ENCODE measurements at regions not wholly inside any gene's neighbourhood (a gene's known extent, or its start where the extent isn't known, plus 50 kb on each side); places are given as distances from the start of the nearest gene placed in this dataset.

DNA sequence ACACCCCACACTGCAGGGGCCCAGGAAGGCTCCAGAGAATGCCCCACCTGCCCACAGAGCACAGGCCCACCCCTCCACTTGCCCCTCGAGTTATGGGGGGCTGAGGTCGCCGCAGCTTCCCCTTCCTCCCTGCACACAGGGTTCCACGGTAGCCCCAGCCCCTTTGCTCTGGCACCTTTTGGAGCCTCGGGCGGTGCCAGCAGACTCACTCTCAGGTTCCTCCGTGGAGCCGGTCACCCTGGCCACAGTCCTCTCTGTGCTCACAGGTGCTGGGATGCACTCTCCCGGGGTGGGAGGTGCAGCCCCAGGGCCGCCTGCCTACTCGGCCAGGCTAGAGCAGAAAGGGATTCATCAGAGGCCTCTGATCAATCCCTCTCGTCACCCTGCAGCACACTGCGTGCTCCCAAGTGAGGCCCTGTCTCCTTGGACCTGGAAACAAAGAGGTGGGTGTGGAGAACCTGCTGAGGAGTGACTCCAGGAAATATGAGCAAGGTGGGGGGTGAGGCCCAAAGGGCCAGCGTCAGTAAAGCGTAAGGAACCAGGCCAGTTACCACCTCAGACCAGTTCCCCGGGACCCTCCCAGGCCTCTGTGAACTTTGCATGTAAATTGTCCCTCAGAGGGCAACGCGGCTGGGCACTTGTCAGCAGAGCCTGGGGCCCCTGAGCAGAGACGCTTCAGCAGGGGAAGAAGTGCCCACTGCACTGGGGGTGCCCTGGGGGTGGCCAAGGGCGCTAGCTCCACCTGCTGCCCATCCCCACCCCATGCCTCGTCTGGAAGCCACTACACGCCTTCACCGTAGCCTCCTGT, 167.8 kb downstream of the OLFM1 start:
- Mint-ChIP-seq H3K4me1 (ENCODE audit: low read depth) (peaks cover 4% of the 10 kb centered on the region), H3K27ac (ENCODE audit: unreplicated experiment) (no peak overlapping the region), H3K9me3 (ENCODE audit: low read depth) (no peaks in the 10 kb centered on the region), H3K4me3 (ENCODE audit: unreplicated experiment) (no peak overlapping the region), H3K27me3 (ENCODE audit: low read depth) (peaks cover 11% of the 10 kb centered on the region), H3K36me3 (ENCODE audit: low read depth) (no peaks in the 10 kb centered on the region)
- TF ChIP-seq, protein P1, sequence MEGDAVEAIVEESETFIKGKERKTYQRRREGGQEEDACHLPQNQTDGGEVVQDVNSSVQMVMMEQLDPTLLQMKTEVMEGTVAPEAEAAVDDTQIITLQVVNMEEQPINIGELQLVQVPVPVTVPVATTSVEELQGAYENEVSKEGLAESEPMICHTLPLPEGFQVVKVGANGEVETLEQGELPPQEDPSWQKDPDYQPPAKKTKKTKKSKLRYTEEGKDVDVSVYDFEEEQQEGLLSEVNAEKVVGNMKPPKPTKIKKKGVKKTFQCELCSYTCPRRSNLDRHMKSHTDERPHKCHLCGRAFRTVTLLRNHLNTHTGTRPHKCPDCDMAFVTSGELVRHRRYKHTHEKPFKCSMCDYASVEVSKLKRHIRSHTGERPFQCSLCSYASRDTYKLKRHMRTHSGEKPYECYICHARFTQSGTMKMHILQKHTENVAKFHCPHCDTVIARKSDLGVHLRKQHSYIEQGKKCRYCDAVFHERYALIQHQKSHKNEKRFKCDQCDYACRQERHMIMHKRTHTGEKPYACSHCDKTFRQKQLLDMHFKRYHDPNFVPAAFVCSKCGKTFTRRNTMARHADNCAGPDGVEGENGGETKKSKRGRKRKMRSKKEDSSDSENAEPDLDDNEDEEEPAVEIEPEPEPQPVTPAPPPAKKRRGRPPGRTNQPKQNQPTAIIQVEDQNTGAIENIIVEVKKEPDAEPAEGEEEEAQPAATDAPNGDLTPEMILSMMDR (IDR thresholded peaks at IDR 0.05) = no peak
- DNase-seq (ENCODE audit: low spot score) = peak; percentile 81

DNA sequence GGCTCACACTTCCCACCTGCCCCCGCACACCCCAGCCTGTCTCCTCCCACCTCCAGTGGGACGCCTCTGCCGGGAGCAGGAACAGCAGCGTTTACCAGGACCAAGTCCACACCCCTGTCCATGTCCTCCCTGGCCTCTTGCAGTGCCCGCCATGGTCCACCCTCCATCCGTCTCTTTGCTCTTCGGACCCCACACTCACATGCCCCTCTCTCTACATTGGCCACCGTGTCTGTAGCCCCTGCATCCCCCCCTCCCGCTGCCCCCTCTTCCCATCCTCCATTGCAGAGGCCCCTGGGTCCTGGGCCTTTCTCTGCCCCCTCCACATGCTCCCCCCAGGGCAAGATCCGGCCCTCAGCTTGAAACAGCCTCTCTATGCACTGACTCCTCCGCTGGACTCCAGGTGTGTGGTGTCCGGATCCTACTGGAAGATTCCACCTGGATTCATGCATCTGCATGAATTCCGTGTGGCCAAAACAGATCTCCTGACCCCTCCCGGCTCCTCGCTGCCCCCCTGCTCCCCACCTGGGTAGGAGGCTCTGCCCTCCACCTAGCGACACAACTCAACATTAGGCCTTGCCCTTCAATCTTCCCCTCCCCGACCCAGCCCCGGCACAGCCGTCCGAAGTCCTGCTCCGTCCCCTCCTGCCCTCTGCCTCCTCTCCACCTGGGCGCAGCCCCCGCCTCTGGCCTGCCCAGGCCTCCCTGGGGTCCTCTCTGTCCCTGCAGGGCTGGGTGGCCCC, 168.5 kb downstream of the OLFM1 start:
- peaks cover 4% of the 10 kb centered on the region for H3K4me1 Mint-ChIP-seq (ENCODE audit: low read depth)
- H3K36me3 Mint-ChIP-seq (ENCODE audit: low read depth) = no peaks in the 10 kb centered on the region
- no peaks in the 10 kb centered on the region for H3K9me3 Mint-ChIP-seq (ENCODE audit: low read depth)

DNA sequence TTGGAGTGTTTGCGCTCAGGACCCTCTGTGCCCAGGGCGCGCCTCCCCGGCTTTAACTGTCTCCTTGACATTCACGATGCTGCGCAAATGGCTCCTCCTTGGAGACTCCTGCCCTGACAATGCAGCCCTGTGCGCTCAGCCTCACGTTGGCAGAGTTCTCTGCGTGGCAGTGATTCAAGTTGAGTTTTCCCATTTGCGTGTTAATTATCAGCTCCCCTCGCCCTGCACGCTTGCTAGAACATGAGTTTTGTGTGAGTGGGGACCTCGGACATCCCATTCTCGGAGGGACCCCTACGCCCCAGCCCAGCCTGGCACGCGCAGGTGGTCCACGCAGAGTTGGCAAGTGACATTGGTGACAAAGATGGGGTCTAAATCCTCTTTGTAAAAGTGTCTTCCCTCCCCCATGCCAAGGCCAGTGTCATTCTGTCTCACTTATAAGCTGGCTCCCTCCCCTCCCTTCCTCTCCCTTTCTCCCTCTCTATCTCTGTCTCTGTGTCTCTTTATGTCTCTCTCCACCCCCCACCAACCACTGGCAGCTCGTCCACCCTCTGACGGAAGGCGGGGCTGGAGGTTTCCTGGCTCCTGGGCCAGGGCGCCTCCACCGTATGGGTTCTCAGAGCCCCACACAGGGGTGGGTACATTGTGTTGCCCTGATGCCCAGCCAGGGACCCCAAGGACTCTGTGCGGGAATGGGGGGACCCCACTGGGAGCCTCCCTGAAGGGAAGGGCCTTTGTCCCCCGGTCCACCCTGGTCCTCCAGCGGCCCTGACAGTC, 169.3 kb downstream of the OLFM1 start:
- no peaks in the 10 kb centered on the region for H3K9me3 Mint-ChIP-seq (ENCODE audit: low read depth)
- H3K27ac Mint-ChIP-seq (ENCODE audit: unreplicated experiment) = no peak overlapping the region
- no peaks in the 10 kb centered on the region for H3K36me3 Mint-ChIP-seq (ENCODE audit: low read depth)
- H3K4me3 Mint-ChIP-seq (ENCODE audit: unreplicated experiment) = no peak overlapping the region
- peak; percentile 70 for DNase-seq (ENCODE audit: low spot score)
- TF ChIP-seq, protein P1 (IDR thresholded peaks at IDR 0.05) = no peak
- peaks cover 14% of the 10 kb centered on the region for H3K27me3 Mint-ChIP-seq (ENCODE audit: low read depth)
- peaks cover 4% of the 10 kb centered on the region for H3K4me1 Mint-ChIP-seq (ENCODE audit: low read depth)

More for the DNA sequence above, 168.5 kb downstream of the OLFM1 start:
- Mint-ChIP-seq H3K4me3 (ENCODE audit: unreplicated experiment) (no peak overlapping the region), H3K27me3 (ENCODE audit: low read depth) (peaks cover 14% of the 10 kb centered on the region), H3K27ac (ENCODE audit: unreplicated experiment) (no peak overlapping the region)
- TF ChIP-seq, protein P1 (IDR thresholded peaks at IDR 0.05) = no peak
- peak; percentile 71 for DNase-seq (ENCODE audit: low spot score)

DNA sequence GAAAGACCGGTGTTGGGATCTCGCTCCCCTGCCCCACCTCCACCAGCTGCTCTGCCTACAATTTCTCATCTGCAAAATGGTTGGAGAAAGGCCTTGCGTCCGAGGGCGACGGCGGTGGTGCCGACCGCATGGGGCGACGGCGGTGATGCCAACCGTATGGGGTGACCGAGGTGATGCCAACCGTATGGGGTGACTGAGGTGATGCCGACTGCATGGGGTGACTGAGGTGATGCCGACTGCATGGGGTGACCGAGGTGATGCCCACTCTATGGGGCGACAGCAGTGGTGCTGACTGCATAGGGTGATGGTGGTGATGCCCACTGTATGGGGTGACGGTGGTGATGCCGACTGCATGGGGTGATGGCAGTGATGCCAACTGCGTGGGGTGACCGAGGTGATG, 171.0 kb downstream of the OLFM1 start:
- H3K9me3 Mint-ChIP-seq (ENCODE audit: low read depth) = no peaks in the 10 kb centered on the region
- H3K4me1 Mint-ChIP-seq (ENCODE audit: low read depth) = peaks cover 4% of the 10 kb centered on the region
- TF ChIP-seq, protein P1 (IDR thresholded peaks at IDR 0.05) = no peak
- H3K4me3 Mint-ChIP-seq (ENCODE audit: unreplicated experiment) = no peak overlapping the region
- no peak overlapping the region for H3K27ac Mint-ChIP-seq (ENCODE audit: unreplicated experiment)
- peaks cover 8% of the 10 kb centered on the region for H3K27me3 Mint-ChIP-seq (ENCODE audit: low read depth)
- DNase-seq (ENCODE audit: low spot score) = no peak
- no peaks in the 10 kb centered on the region for H3K36me3 Mint-ChIP-seq (ENCODE audit: low read depth)

DNA sequence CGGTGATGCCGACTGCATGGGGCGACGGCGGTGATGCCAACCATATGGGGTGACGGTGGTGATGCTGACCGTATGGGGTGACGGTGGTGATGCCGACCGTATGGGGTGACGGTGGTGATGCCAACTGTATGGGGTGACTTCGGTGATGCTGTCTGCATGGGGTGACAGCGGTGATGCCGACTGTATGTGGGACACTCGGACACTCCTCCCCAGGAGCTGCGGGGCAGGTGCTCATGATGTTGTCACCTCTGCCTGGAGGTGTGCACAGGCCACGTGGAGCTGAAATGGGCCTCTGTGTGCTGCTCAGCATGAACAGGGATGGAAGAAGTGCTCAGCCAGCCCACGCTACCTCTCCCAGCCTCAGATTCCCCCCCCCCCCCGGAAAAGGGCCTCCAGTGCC, 171.8 kb downstream of the OLFM1 start:
- Mint-ChIP-seq H3K9me3 (ENCODE audit: low read depth) (no peaks in the 10 kb centered on the region), H3K27ac (ENCODE audit: unreplicated experiment) (no peak overlapping the region), H3K4me1 (ENCODE audit: low read depth) (peaks cover 4% of the 10 kb centered on the region), H3K36me3 (ENCODE audit: low read depth) (no peaks in the 10 kb centered on the region), H3K27me3 (ENCODE audit: low read depth) (peaks cover 11% of the 10 kb centered on the region), H3K4me3 (ENCODE audit: unreplicated experiment) (no peak overlapping the region)
- no peak for DNase-seq (ENCODE audit: low spot score)
- TF ChIP-seq, protein P1 (IDR thresholded peaks at IDR 0.05) = no peak
